SHP77 (cell line): ENCODE measurements at regions not wholly inside any gene's neighbourhood (a gene's known extent, or its start where the extent isn't known, plus 50 kb on each side); places are given as distances from the start of the nearest gene placed in this dataset.

Experiments used
- DNase-seq, 2 experiments: peaks; one replicate each; lab custom pipeline; 2025; lab: John Stamatoyannopoulos, UW

GRCh38 chr12:124162151-124163110, 132.5 kb upstream of the RFLNA start:
- no peak for DNase-seq

GRCh38 chr12:124165695-124166094, 129.2 kb upstream of the RFLNA start:
- DNase-seq = no peak

DNA sequence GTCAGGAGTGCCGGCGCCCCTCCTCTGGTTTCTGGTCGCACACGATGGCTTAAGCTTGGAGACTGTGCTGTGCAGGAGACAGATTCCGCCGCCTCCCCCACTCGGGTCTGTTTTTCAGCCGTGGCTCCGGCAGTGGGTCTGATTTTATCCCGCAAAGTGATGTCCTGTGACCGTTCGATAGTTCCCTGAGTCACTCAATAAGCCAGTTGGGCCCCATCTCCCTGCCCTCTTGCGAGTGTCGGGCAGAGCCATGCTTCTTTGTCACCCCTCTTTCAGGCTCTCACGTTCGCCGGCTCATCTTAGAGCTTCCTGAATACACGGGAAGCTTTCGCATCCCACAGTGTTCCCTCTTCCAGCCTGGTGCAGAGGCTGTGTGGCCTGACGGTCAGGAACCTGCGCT, 127.8 kb upstream of the RFLNA start:
- no peak for DNase-seq

DNA sequence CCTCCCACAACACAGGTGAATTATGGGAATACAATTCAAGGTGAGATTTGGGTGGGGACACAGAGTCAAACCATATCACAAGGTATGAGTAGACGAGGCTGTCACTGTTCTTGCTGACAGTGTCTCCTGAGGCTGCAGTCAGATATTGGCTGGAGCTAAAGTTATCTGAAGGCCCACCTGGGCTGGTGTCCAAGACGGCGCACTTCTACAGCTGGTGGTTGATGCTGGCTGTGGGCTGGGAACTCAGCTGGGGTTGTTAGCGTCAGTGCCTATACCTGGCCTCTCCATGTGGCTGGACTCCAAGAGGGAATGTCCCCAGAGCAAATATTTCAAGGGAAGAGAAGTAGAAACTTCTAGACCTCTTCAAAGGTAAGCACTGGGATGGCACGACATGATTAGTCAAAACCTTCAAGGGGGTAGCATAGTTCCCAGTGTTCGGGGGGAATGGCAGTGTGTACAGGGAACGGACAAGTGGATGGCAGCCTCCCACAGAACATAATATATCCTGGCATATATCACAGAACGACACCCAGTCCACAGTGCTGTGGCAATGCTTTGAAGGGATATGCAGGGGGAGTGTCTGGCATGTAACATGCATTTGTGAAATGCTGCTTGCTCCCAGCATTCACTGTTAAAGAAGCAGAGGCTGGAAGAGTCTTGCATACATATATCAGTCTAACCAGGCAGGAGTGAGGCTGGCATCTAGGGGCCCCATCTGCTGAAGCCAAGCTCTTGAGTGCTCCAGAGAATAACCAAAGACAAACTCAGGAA, 126.7 kb upstream of the RFLNA start:
- no peak for DNase-seq

GRCh38 chr12:124169577-124170284, 125.2 kb upstream of the RFLNA start:
- no peak for DNase-seq

DNA sequence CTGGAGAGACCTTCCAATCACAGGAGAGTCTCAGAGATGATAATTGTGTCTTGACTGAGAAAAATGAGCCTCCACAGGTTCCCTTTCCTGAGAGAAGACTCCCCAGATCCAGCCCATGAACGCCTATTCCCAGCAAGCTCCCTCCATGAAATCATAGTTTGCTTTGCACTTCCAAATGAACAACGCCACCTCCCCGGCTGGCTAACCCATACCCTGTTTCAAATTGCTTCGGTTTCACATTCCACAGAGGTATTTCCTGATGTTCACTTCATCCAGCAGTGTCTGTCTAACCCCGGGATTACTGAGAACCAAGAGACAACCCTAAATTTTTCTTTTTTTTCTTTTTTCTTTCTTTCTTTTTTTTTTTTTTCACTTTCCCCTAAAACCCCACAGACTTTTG, 124.1 kb upstream of the RFLNA start:
- no peak for DNase-seq

DNA sequence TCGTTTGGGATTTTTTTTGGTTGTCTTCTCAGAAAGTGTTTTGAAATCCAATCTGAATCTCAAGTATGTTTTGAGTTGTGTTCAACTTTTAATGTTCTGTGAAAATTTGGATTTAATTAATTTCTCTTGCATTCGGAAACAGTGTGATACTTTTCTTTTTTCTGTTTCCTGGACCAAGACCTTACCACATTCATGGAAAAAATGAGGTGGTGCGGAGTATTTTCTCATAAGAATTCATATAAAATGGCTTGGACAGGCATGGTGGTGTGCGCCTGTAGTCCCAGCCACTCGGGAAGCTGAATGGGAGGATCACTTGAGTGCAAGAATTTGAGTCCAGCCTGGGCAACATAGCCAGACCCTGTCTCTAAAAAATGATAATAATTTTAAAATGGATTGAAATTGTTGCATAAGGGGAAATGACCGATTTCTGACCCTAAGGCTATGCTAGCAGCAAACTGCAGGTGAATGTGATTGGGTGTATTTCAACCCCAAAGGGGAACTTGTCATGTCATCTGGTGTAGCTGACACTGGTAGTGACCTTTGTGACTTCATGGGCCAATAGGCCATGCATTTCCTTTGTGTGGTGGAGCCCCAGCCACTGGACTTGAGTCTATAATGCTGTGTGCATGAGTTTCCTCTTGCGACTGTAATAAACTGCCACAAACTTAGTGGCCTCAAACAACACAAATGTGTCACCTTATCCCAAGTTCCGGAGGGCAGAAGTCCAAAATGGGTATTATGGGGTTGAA, 123.5 kb upstream of the RFLNA start:
- no peak for DNase-seq

- no peak for DNase-seq
These were observed 122.3 kb upstream of the RFLNA start for GRCh38 chr12:124172636-124173035.

DNA sequence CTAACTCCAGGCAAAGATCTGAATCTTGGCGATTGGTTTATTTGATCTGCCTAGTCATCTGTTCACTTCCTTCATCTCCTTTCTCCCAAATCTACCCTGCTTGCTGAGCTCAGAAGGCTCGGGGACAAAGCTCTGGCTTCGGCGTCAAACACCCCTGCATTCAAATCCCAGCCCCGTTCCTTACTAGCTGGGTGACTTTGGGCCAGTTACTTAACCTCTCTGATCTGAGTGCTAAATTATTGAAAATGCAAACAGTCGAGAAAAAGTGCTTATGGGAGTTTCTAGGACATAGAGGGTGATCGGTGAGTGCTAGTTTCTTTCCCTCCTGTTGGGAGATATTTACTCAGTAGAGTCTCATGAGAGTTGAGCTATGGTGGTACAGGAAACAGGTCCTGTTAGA, 121.2 kb upstream of the RFLNA start:
- no peak for DNase-seq

GRCh38 chr12:124174451-124175348, 120.2 kb upstream of the RFLNA start:
- DNase-seq = no peak

GRCh38 chr12:124175704-124176103, 119.2 kb upstream of the RFLNA start:
- no peak for DNase-seq

GRCh38 chr12:124177276-124177950, 117.5 kb upstream of the RFLNA start:
- DNase-seq = no peak

DNA sequence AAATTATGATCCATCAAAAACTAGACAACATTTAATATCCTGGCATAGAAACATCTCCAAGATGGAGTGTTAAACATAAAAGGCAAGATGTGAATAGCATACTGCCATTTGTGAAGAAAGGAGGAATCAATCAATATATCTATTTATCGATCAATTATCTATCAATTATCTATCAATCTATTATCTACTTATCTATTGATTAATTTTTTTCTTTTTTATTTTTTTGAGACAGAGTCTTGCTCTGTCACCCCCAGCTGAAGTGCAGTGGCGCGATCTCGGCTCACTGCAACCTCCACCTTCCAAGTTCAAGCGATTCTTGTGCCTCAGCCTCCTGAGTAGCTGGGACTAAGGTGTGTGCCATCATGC, 117.0 kb upstream of the RFLNA start:
- no peak for DNase-seq

GRCh38 chr12:124179936-124180607, 114.8 kb upstream of the RFLNA start:
- DNase-seq = no peak

DNA sequence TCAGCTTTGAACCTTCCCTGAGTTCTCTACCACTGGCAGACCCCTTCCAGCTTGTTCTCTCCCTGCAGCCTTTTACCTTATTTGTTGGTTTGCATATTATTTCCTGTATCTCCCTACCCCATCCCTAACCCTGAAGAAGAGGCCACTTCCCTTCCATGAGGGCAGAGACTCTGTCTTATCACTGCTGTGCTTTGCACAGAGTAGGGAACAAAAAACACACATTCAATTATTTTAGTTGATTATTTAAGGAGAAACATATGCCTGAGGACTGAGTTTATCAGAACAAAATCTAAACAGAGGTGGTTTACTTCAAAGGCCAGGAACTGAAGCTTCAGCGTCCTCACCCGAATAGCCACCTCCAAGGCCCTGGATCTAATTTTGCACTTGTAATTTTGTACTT, 111.7 kb upstream of the RFLNA start:
- no peak for DNase-seq

GRCh38 chr12:124184456-124184855, 110.4 kb upstream of the RFLNA start:
- DNase-seq = peak; percentile 8 to 38

GRCh38 chr12:124185971-124186686, 108.8 kb upstream of the RFLNA start:
- DNase-seq = no peak

DNA sequence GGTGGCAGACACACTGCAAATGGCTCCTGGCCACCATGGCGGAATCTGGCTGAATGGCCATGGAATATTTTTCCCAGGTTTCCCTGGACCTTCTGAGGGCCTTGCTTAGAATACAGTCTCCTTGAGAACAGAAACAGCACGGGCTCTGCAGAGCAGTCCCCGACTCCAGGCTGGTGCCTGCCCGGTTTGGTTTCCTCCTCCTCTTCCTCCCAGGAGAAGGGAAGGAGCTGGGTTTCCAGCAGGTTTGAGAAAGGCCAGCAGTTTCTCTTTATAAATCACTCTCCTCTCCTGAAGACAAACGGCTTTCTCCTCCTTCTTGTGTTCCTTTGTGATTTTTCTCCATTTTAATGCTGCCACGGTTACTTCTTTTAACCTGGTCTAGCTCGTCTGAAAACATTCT, 106.8 kb upstream of the RFLNA start:
- DNase-seq = no peak
